ENCODE measurements at regions not wholly inside any gene's neighbourhood (a gene's known extent, or its start where the extent isn't known, plus 50 kb on each side); places are given as distances from the start of the nearest gene placed in this dataset.

GRCh38 chr16:13798211-13798610 is 121.7 kb upstream of the ERCC4 start:
- no peaks in the 10 kb centered on the region for H3K9me1 ChIP-seq (ENCODE audit: insufficient read depth, low read length)
- WGBS, 2 experiments (ENCODE audit: extremely low coverage in 2 of 2, insufficient read length in 1 of 2): no CpG with 5 or more reads among the region's 2 CpGs
- no peak overlapping the region for H4K91ac ChIP-seq (ENCODE audit: insufficient read depth, low read depth, low read length)
- no TSS peak for BruUV-seq (replicated peaks)
- no peaks in the 10 kb centered on the region for H4K20me1 ChIP-seq (ENCODE audit: insufficient read depth, low read length)
- H2BK20ac ChIP-seq (ENCODE audit: low read depth, low read length): no peak overlapping the region
- POLR2A ChIA-PET (ENCODE audit: unreplicated experiment): no interaction called here
- H3K9ac ChIP-seq (ENCODE audit: low read depth, low read length): no peak overlapping the region
- no peak overlapping the region for H2AK9ac ChIP-seq (replicated peaks; ENCODE audit: low read depth, low read length, poor library complexity)
- H4K8ac ChIP-seq (ENCODE audit: low read depth in 2 of 2, low read length in 2 of 2): no peak overlapping the region
- H3K4me3 ChIP-seq (ENCODE audit: insufficient read depth, low read depth, low read length): no peak overlapping the region
- no peak for ATAC-seq (ENCODE audit: low read depth)
- H3K4me1 ChIP-seq (ENCODE audit: control insufficient read depth, insufficient read depth, low read length): no peaks in the 10 kb centered on the region
- no peaks in the 10 kb centered on the region for H3K36me3 ChIP-seq (ENCODE audit: control insufficient read depth, insufficient read depth, low read length)
- H3K79me1 ChIP-seq (ENCODE audit: low read depth in 1 of 2, low read length in 2 of 2): no peaks in the 10 kb centered on the region
- H2AFZ ChIP-seq (replicated peaks; ENCODE audit: low read length, poor library complexity): no peak overlapping the region
- H3K9me3 ChIP-seq (ENCODE audit: control insufficient read depth, insufficient read depth, low read length): peaks cover 13% of the 10 kb centered on the region
- H3K4me2 ChIP-seq (ENCODE audit: low read depth, low read length): no peak overlapping the region
- dilution Hi-C loops (cut with HindIII; ENCODE audit: low sequenced_read_pairs, unreplicated experiment): no loop called here
- CTCF ChIA-PET: no interaction called here
- no peak overlapping the region for H3K27ac ChIP-seq (ENCODE audit: insufficient read depth, low read length)
- intact Hi-C loops (cut with micrococcal nuclease): no loop called here
- H2BK15ac ChIP-seq (ENCODE audit: low read depth, low read length): no peak overlapping the region
- no peak overlapping the region for H2BK120ac ChIP-seq (ENCODE audit: low read depth, low read length)
- no peak overlapping the region for H3K18ac ChIP-seq (ENCODE audit: low read depth, low read length)
- H2AK5ac ChIP-seq (ENCODE audit: low read depth, low read length): no peak overlapping the region
- no peak overlapping the region for H2BK5ac ChIP-seq (ENCODE audit: low read depth, low read length, poor library complexity, severe bottlenecking)
- H3K4ac ChIP-seq (ENCODE audit: low read depth, low read length): no peak overlapping the region
- no peak overlapping the region for H4K5ac ChIP-seq (ENCODE audit: low read depth, low read length)
- DNase-seq: no peak
- in situ Hi-C loops (cut with MboI; ENCODE audit: low sequenced_read_pairs): no loop called here
- TF ChIP-seq NFE2L2 (IDR thresholded peaks at IDR 0.05; ENCODE audit: low read depth, low read length) (no peak), MXI1 (IDR thresholded peaks at IDR 0.05; ENCODE audit: borderline replicate concordance, low read depth, low read length) (no peak), POLR2A (IDR thresholded peaks at IDR 0.05; ENCODE audit: low read depth, low read length) (no peak), SMC3 (IDR thresholded peaks at IDR 0.05; ENCODE audit: low read depth, low read length) (no peak), ELK1 (IDR thresholded peaks at IDR 0.05; ENCODE audit: borderline replicate concordance, low read depth, low read length) (no peak), CTCF (conservative IDR thresholded peaks at IDR 0.05; ENCODE audit: low read depth, low read length) (no peak), MAZ (IDR thresholded peaks at IDR 0.05; ENCODE audit: borderline replicate concordance, low read depth, low read length) (no peak)
- H3K14ac ChIP-seq (replicated peaks; ENCODE audit: low read depth, low read length): no peak overlapping the region
- no peak overlapping the region for H3K23ac ChIP-seq (ENCODE audit: low read depth, low read length)
- H3K56ac ChIP-seq (ENCODE audit: extremely low read depth, insufficient read depth, low read length): no peak overlapping the region
- no peaks in the 10 kb centered on the region for H3K27me3 ChIP-seq (ENCODE audit: control insufficient read depth, insufficient read depth, low read length)

Data from IMR-90 (cell line).